IPS DF 6.9 (cell line): ENCODE measurements at regions not wholly inside any gene's neighbourhood (a gene's known extent, or its start where the extent isn't known, plus 50 kb on each side); places are given as distances from the start of the nearest gene placed in this dataset.

Experiments
- DNase-seq: peaks from one replicate; pipeline ENCODE4 v3.0.0-alpha.2; 2013; ENCODE audit warnings: low read depth, low spot score
- H3K27ac ChIP-seq: one replicate; pipeline ENCODE4 v1.5.1; 2013; ENCODE audit warnings: low read length, control low read depth
- H3K27me3 ChIP-seq: 2 replicates; pipeline ENCODE4 v1.6.1; 2013; ENCODE audit warnings: mild to moderate bottlenecking, low read length; ENCODE audit not compliant: control insufficient read depth, insufficient read depth
- H3K36me3 ChIP-seq: 2 replicates; pipeline ENCODE4 v1.6.1; 2013; ENCODE audit warnings: low read length; ENCODE audit not compliant: control insufficient read depth, insufficient read depth
- H3K4me1 ChIP-seq: 2 replicates; pipeline ENCODE4 v1.6.1; 2013; ENCODE audit warnings: low read length; ENCODE audit not compliant: control insufficient read depth, insufficient read depth
- H3K4me3 ChIP-seq: 2 replicates; pipeline ENCODE4 v1.5.1; 2013; ENCODE audit warnings: mild to moderate bottlenecking, low read length
- H3K9me3 ChIP-seq: 2 replicates; pipeline ENCODE4 v1.6.1; 2013; ENCODE audit warnings: low read length, inconsistent platforms; ENCODE audit not compliant: control insufficient read depth, insufficient read depth
- WGBS: extraction: QIAGEN DNeasy Blood & Tissue Kit; methylation state at CpG from one replicate; pipeline ENCODE4 v1.1.7; 2013; ENCODE audit warnings: mixed read lengths, missing lambda C conversion rate; ENCODE audit not compliant: insufficient read length, insufficient coverage; 5-methylcytosine and 5-hydroxymethylcytosine counted together

DNA sequence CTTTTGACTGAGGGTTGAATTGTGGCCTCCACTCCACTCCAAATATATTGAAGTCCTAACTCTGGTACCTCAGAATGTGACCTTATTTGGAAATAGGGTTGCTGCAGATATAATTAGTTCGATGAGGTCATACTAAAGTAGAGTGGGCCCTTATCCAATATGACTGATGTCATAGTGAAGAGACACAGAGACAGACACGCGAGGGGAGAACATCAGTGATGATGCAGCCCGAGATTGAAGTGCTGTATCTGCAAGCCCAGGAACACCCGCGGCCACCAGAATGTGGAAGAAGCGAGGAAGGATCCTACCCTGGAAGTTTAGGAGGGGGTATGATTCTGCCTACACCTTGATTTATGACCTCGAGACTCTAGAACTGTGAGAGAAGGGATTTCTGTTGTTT is 279.0 kb downstream of the ANKRD50 start:
- Histone ChIP-seq H3K9me3 (no peaks in the 10 kb centered on the region), H3K27ac (no peak overlapping the region), H3K27me3 (no peaks in the 10 kb centered on the region), H3K4me3 (no peak overlapping the region), H3K36me3 (no peaks in the 10 kb centered on the region), H3K4me1 (no peaks in the 10 kb centered on the region)
- WGBS = no CpG with 5 or more reads among the region's 8 CpGs
- DNase-seq = no peak

DNA sequence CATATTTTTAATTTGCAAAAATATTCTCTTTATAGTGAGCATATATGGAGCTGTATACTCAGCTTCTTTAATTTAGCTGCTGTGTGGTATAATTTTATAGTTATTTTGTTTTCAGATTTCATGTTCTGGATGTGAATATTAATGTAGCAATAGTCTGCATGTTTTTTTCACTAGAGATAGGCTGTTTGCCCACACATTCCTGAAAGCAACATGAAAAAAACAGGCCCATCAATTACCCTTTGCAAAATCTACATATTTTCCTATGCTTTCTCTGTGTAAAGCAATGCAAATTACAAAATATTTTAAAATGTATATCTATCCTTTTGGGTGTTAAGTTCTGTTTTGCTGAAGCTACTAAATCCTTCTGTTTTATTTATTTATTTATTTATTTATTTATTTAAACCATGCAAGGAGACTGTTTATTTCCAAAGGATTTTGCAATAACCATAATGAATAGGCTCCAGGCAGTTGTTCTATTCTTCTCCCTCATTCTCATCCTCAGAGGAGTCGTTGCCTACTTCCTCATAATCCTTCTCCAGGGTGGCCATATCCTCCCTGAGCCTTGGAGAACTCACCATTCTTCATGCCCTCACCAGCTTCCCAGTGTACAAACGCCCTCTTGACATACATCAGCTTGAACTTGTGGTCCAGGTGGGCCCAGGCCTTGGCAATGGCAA is 277.1 kb downstream of the ANKRD50 start:
- Histone ChIP-seq H3K27me3 (no peaks in the 10 kb centered on the region), H3K9me3 (no peaks in the 10 kb centered on the region), H3K4me3 (no peak overlapping the region), H3K4me1 (no peaks in the 10 kb centered on the region), H3K27ac (no peak overlapping the region), H3K36me3 (no peaks in the 10 kb centered on the region)
- no CpG with 5 or more reads among the region's 2 CpGs for WGBS
- no peak for DNase-seq

DNA sequence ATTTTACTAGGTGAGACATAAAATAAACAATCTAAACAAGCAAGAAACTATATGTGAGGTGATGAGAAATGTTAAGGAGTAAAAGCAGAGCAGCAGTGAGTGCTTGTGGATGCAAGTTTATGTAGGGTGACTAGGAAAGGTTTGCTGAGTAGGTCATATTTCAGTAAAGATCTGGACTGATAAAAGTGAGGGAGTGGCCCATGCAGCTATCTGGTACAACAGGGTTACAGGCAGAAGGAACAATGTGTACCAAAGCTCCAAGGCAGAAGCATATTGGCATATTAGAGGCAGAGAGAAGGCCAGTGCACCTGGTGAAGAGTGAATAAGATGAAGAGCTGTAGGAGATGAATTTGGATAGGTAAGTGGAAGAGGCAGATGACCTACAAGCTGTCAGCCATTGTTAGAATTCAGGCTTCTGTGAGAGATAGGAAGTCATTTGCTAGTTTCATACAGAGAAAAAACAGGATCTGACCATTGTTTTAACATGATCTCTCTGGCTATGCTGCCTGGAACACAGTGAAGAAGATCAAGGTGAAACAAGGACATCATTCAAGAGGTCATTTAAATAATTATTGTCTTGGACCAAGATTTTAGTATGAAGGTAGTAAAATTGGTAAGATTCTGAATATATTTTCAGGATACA is 274.6 kb downstream of the ANKRD50 start:
- Histone ChIP-seq H3K27me3 (no peaks in the 10 kb centered on the region), H3K27ac (no peak overlapping the region), H3K4me3 (no peak overlapping the region), H3K4me1 (no peaks in the 10 kb centered on the region), H3K36me3 (no peaks in the 10 kb centered on the region), H3K9me3 (no peaks in the 10 kb centered on the region)
- DNase-seq = no peak

DNA sequence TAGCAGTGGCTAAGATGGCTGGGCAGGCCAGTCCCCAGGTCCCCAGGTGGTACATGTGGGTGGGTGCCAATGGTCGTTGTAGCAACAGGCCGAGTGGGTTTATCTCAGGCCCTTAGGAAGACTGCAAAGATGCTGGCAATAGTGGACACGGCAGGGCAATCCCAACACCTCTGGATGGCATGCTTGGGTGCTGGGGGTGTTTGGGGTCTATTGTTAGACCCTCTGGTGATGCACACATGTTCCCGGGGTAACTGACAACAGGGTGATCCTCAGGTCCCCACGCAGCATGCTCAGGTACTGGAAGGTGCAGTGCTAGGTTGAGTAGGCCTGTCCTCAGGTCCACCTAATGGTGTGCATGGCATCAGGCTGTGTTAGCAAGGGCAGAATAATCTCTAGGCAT is 267.5 kb downstream of the ANKRD50 start:
- Histone ChIP-seq H3K36me3 (peaks cover 2% of the 10 kb centered on the region; the same call in 1 of the 2 replicates), H3K27me3 (no peaks in the 10 kb centered on the region), H3K4me3 (no peak overlapping the region), H3K27ac (no peak overlapping the region), H3K9me3 (no peaks in the 10 kb centered on the region), H3K4me1 (no peaks in the 10 kb centered on the region)
- DNase-seq = no peak
- no CpG with 5 or more reads among the region's 5 CpGs for WGBS

GRCh38 chr4:124449881-124450280 is 262.7 kb downstream of the ANKRD50 start:
- H3K27ac ChIP-seq = no peak overlapping the region
- WGBS = no CpG with 5 or more reads among the region's 1 CpG

GRCh38 chr4:124450851-124451250 is 261.7 kb downstream of the ANKRD50 start:
- H3K4me3 ChIP-seq = no peak overlapping the region
- DNase-seq = no peak

More at GRCh38 chr4:124449881-124450280, 262.7 kb downstream of the ANKRD50 start:
- no peaks in the 10 kb centered on the region for H3K27me3 ChIP-seq
- H3K4me3 ChIP-seq = no peak overlapping the region
- peaks cover 2% of the 10 kb centered on the region; the same call in 1 of the 2 replicates for H3K36me3 ChIP-seq
- H3K4me1 ChIP-seq = no peaks in the 10 kb centered on the region
- no peaks in the 10 kb centered on the region for H3K9me3 ChIP-seq
- DNase-seq = no peak

GRCh38 chr4:124454772-124455270 is 257.7 kb downstream of the ANKRD50 start:
- no peaks in the 10 kb centered on the region for H3K27me3 ChIP-seq
- no peak for DNase-seq
- H3K27ac ChIP-seq = no peak overlapping the region
- no peak overlapping the region for H3K4me3 ChIP-seq
- H3K9me3 ChIP-seq = no peaks in the 10 kb centered on the region
- WGBS = no CpG with 5 or more reads among the region's 2 CpGs
- H3K36me3 ChIP-seq = no peaks in the 10 kb centered on the region
- no peaks in the 10 kb centered on the region; the same call in 1 of the 2 replicates for H3K4me1 ChIP-seq

More at GRCh38 chr4:124450851-124451250, 261.7 kb downstream of the ANKRD50 start:
- H3K4me1 ChIP-seq = no peaks in the 10 kb centered on the region
- H3K27me3 ChIP-seq = no peaks in the 10 kb centered on the region
- H3K9me3 ChIP-seq = no peaks in the 10 kb centered on the region
- H3K27ac ChIP-seq = no peak overlapping the region
- no CpG with 5 or more reads among the region's 2 CpGs for WGBS
- H3K36me3 ChIP-seq = peaks cover 2% of the 10 kb centered on the region; the same call in 1 of the 2 replicates

DNA sequence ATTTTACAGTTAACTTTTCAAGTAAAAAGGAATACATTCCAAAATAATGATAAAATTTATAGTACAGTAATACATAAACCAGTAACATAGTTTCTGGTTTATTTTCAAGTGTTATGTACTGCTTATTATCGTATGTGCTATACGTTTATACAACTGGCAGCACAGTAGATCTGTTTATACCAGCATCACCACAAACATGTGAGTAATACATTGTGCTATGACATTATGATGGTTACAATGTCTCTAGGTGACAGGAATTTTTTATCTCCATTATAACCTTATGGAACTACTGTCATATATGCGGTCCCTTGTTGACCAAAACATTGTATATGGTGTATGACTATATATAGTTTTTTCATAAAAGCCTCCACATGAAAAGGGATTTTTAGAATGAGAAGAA is 256.9 kb downstream of the ANKRD50 start:
- DNase-seq = no peak
- H3K4me1 ChIP-seq = no peaks in the 10 kb centered on the region; the same call in 1 of the 2 replicates
- no peaks in the 10 kb centered on the region for H3K36me3 ChIP-seq
- no peak overlapping the region for H3K4me3 ChIP-seq
- no peaks in the 10 kb centered on the region for H3K27me3 ChIP-seq
- no peak overlapping the region for H3K27ac ChIP-seq
- no peaks in the 10 kb centered on the region for H3K9me3 ChIP-seq
- WGBS = no CpG with 5 or more reads among the region's 3 CpGs

DNA sequence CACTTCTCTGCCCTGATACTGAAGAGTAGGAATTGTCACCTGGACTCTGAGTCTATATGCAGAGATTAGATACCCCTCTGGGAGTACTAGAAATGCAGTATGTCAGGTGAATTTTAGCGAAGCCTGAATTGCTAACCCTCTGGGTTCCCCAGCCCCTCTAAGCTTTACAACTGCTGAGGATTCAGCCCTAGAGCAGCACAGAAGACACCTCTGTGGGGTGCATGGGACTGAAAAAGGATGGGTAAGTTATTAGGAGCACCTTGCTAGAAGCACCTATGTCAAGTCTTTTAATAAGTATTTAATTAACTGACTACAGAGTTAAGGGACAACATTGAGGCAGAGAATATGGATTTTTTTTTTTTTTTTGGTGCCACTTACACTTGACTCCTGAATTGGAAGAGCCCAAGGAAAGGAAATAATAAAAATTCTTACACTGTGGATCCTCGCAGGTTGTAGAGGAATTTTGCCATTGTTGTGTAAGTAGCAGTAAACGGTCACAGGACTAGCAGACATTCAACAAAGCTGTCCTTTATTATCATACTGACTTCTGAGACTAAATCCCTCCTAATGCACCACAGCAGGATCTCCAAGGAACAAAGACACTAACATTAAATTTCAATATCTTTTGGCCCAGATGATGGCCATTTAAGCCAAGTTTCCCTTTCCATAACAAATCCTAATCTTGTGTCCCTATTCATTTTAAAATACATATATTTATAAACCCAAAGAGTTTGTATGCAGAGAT is 253.2 kb downstream of the ANKRD50 start:
- no peaks in the 10 kb centered on the region for H3K9me3 ChIP-seq

DNA sequence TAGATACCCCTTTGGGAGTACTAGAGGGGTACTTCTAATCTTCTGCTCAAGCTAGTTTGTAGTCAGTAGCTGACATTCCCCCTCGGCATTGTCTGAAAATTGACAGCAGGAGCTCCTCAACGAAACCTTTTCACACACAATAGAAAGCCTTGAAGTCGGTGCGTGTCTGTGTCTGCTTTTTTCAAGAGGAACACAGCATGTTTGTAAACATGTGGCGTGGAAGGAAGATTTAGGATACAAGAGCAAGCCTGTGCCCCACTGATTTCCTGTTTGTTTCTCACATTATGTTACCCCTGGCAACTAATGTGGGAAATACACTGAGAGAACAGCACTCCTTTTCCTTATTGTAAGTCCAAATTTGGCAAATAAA is 252.6 kb downstream of the ANKRD50 start:
- DNase-seq = peak; percentile 27
- no peak overlapping the region for H3K4me3 ChIP-seq

More for the DNA sequence above, 253.2 kb downstream of the ANKRD50 start:
- H3K4me3 ChIP-seq = no peak overlapping the region
- peak; percentile 29 for DNase-seq
- no peaks in the 10 kb centered on the region; the same call in 1 of the 2 replicates for H3K4me1 ChIP-seq
- no CpG with 5 or more reads among the region's 3 CpGs for WGBS
- H3K27me3 ChIP-seq = no peaks in the 10 kb centered on the region
- H3K36me3 ChIP-seq = no peaks in the 10 kb centered on the region
- no peak overlapping the region for H3K27ac ChIP-seq

More for the DNA sequence above, 252.6 kb downstream of the ANKRD50 start:
- Histone ChIP-seq H3K4me1 (no peaks in the 10 kb centered on the region; the same call in 1 of the 2 replicates), H3K9me3 (no peaks in the 10 kb centered on the region), H3K36me3 (no peaks in the 10 kb centered on the region), H3K27ac (no peak overlapping the region), H3K27me3 (no peaks in the 10 kb centered on the region)
- no CpG with 5 or more reads among the region's 5 CpGs for WGBS
